ENCODE measurements at regions not wholly inside any gene's neighbourhood (a gene's known extent, or its start where the extent isn't known, plus 50 kb on each side); places are given as distances from the start of the nearest gene placed in this dataset.

GRCh38 chrX:113804819-113805218 lies 779.1 kb upstream of the HTR2C start:
- no peak for TF ChIP-seq CTCF (IDR thresholded peaks at IDR 0.05; ENCODE audit: borderline replicate concordance, extremely low read depth, low read length, poor library complexity, severe bottlenecking)
- no peak for TF ChIP-seq EZH2 (IDR thresholded peaks at IDR 0.05; ENCODE audit: borderline replicate concordance, low read depth, low read length, severe bottlenecking)

All from DND-41 (cell line).